ENCODE measurements at regions not wholly inside any gene's neighbourhood (a gene's known extent, or its start where the extent isn't known, plus 50 kb on each side); places are given as distances from the start of the nearest gene placed in this dataset.

DNA sequence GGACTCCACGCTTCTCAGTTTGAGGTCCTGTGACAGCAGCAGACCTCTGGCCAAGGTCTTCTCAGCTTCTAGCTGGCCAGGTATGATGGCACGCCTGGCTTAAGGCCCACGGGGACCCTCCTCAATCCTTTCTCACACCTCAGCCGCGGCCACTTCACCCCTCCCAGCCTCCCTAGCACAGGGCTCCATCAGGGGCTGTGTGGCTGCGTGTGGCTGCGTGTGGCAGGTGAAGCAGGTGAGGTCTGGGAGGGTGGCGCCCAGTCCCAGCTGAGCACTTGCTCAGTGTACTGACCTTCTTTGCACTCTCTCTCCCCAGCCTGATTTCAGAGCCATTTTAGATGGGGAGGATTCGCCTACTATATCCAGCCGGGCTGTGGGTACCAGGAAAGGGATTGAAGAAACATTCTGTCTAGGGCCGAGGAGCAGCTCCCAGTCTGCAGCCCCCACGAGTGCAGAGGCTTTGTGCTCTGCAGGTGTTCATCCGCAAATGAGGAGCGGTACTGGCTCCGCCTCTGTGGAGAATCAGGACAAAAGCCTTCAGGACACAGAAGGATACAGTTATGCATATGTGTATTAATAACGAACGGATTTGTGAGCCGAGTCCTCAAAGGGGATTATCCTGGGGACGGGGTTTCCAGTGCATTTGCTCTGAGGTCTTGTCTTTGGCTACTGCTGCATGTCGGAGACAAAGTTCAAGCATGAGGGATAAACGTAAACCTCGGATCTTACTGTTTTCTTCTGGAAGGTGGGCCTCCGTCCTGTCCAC lies 236.9 kb upstream of the RAB6C start:
- no peak overlapping the region for H3K27ac Mint-ChIP-seq
- peaks cover 7% of the 10 kb centered on the region for H3K9me3 Mint-ChIP-seq
- H3K36me3 Mint-ChIP-seq (ENCODE audit: low read depth), result no peaks in the 10 kb centered on the region
- H3K4me3 Mint-ChIP-seq, result no peak overlapping the region
- TF ChIP-seq, protein P1, sequence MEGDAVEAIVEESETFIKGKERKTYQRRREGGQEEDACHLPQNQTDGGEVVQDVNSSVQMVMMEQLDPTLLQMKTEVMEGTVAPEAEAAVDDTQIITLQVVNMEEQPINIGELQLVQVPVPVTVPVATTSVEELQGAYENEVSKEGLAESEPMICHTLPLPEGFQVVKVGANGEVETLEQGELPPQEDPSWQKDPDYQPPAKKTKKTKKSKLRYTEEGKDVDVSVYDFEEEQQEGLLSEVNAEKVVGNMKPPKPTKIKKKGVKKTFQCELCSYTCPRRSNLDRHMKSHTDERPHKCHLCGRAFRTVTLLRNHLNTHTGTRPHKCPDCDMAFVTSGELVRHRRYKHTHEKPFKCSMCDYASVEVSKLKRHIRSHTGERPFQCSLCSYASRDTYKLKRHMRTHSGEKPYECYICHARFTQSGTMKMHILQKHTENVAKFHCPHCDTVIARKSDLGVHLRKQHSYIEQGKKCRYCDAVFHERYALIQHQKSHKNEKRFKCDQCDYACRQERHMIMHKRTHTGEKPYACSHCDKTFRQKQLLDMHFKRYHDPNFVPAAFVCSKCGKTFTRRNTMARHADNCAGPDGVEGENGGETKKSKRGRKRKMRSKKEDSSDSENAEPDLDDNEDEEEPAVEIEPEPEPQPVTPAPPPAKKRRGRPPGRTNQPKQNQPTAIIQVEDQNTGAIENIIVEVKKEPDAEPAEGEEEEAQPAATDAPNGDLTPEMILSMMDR (IDR thresholded peaks at IDR 0.05; ENCODE audit: unreplicated experiment in 3 of 3), result no peak
- H3K4me1 Mint-ChIP-seq, result peaks cover 11% of the 10 kb centered on the region
- H3K27me3 Mint-ChIP-seq (ENCODE audit: low read depth), result peaks cover 16% of the 10 kb centered on the region

DNA sequence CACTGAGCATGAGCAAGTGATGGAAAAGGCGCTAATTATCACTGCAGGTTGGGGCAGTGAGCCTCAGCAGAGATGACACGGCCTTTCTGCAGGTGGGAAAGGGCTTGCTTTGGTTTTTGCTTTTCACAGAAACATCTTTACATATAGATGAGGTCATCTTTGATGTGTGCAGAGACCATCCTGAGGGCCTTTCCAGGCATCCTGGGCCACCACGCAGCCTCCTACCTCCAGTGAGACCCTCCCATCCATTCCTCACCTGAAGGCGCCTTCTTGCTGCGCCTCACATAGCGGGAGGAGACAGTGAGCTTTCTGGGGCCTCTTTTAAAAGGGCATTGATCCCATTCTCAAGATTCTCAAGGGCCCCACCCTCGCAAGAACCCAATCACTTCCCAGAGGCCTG lies 235.3 kb upstream of the RAB6C start:
- Mint-ChIP-seq H3K27ac (no peak overlapping the region), H3K4me3 (no peak overlapping the region), H3K27me3 (ENCODE audit: low read depth) (peaks cover 17% of the 10 kb centered on the region), H3K9me3 (peaks cover 8% of the 10 kb centered on the region), H3K36me3 (ENCODE audit: low read depth) (no peaks in the 10 kb centered on the region), H3K4me1 (peaks cover 17% of the 10 kb centered on the region)
- TF ChIP-seq, protein P1 (IDR thresholded peaks at IDR 0.05; ENCODE audit: unreplicated experiment in 3 of 3), result no peak

DNA sequence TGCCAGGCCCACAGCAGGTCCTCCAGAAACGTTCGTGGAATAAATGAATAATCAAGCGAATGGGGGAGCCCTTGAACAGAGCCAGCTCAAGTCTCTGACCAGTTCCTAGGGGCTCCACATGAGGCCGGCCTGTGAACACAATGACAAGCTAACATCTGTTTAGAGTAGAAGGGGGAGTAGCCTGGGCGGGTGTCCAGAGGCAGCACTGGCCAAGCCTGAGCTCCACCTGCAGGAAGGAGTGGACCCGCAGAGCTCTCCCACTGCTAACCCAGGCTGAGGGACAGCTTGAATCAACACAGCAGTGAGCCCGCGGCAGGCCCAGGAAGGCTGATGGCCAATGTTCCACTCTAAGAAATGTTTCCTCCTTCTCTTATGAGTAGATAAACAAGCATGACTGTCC lies 234.8 kb upstream of the RAB6C start:
- Mint-ChIP-seq H3K4me3 (no peak overlapping the region), H3K36me3 (ENCODE audit: low read depth) (no peaks in the 10 kb centered on the region), H3K27ac (peak overlapping the region; percentile 12 to 56 (median 46)), H3K4me1 (peaks cover 17% of the 10 kb centered on the region), H3K27me3 (ENCODE audit: low read depth) (peaks cover 19% of the 10 kb centered on the region), H3K9me3 (peaks cover 11% of the 10 kb centered on the region)
- TF ChIP-seq, protein P1 (IDR thresholded peaks at IDR 0.05; ENCODE audit: unreplicated experiment in 3 of 3), result peak in 1 of 3 experiments; percentile 33

DNA sequence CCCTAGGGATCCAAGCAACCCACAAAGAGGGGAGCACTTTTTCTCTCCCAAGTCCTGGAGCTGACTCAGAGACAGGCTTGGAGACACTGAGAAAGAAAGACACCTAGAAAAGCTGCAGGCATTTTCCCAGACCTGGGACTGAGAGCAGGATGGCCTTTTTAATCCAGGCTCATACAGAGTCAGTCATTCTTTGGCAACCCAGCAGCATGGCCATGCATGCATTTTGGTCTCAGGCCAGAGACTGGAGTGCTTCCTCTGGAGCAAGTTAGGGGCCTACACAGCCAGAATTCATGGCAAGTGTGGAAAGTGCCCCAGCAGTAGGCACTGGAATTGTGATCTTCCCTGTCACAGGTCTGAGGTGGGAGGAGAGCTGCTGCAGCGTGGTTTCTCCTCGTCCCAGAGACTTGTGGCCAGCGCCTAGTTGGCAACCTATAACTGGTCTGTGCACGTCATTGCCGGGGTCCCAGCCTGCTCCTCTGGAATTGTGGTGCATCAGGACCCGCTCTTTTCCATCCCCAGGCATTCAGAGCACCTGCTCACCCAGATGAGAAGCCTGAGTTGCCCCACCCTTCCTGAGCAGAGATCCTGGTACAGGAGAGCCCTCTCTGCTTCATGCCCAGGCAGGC lies 231.9 kb upstream of the RAB6C start:
- H3K4me3 Mint-ChIP-seq, result no peak overlapping the region
- peaks cover 22% of the 10 kb centered on the region for H3K9me3 Mint-ChIP-seq
- H3K36me3 Mint-ChIP-seq (ENCODE audit: low read depth), result peaks cover 4% of the 10 kb centered on the region
- peaks cover 22% of the 10 kb centered on the region for H3K4me1 Mint-ChIP-seq
- peak overlapping the region in 1 of 3 experiments; percentile 50 for H3K27ac Mint-ChIP-seq
- peaks cover 9% of the 10 kb centered on the region for H3K27me3 Mint-ChIP-seq (ENCODE audit: low read depth)
- TF ChIP-seq, protein P1 (IDR thresholded peaks at IDR 0.05; ENCODE audit: unreplicated experiment in 3 of 3), result no peak

DNA sequence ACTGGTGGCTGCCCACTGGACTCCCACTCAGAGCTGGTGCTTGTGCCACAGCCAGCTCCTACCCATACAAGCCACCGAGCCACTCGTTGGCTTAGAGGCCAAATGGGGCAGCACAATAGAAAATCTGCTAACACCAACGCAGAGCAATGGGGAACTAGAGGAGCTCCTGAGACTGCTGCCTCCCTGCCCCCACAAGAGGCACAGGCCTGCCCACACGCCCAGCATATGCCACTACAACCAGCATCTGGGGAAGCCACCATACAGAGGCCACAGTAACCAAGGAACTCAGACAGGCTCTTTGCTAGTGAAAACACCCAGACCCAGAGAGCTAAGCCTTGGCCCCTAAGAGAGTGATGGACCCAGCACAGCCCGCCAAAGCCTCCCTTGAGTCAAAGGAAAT lies 231.2 kb upstream of the RAB6C start:
- TF ChIP-seq, protein P1 (IDR thresholded peaks at IDR 0.05; ENCODE audit: unreplicated experiment in 3 of 3), result no peak
- Mint-ChIP-seq H3K4me3 (no peak overlapping the region), H3K27ac (peak overlapping the region in 2 of 3 experiments; percentile 24 to 56), H3K4me1 (peaks cover 23% of the 10 kb centered on the region), H3K27me3 (ENCODE audit: low read depth) (peaks cover 6% of the 10 kb centered on the region), H3K36me3 (ENCODE audit: low read depth) (peaks cover 4% of the 10 kb centered on the region), H3K9me3 (peaks cover 22% of the 10 kb centered on the region)

Data from nephron (organoid).